ENCODE measurements at regions not wholly inside any gene's neighbourhood (a gene's known extent, or its start where the extent isn't known, plus 50 kb on each side); places are given as distances from the start of the nearest gene placed in this dataset.

DNA sequence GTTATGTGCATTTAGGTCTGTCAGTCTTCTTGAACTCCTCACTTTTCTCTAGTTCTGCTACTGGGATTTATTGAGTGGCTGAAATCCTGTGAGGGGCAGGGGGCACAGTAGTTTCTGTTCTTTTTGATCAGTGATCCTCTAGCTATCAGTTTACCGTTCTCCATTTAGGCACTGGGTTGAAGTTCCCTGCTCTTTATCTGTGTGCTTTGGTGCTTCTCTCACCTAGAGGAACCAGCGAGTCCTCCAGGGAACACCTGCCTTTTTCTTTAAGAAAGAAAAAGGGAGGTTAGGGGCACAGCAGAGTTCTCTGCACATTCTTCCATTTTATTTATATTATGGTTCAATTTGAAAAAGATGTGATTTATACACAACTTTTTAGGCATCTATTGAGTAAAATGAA, 503.0 kb upstream of the AGA start:
- in situ Hi-C loops (cut with HindIII; ENCODE audit: low sequenced_read_pairs): no loop called here
- no peak for TF ChIP-seq CTCF (IDR thresholded peaks at IDR 0.05; ENCODE audit: low read depth, low read length, missing control alignments)
- DNase-seq (ENCODE audit: low read depth): no peak
- H3K4me3 ChIP-seq (ENCODE audit: low read depth, low read length): no peak overlapping the region

- in situ Hi-C loops (cut with HindIII; ENCODE audit: low sequenced_read_pairs): no loop called here
- H3K4me3 ChIP-seq (ENCODE audit: low read depth, low read length): no peak overlapping the region
- no peak for TF ChIP-seq CTCF (IDR thresholded peaks at IDR 0.05; ENCODE audit: low read depth, low read length, missing control alignments)
- no peak for DNase-seq (ENCODE audit: low read depth)
These were observed 505.4 kb upstream of the AGA start for GRCh38 chr4:177947607-177948006.

- no peak for DNase-seq (ENCODE audit: low read depth)
- no peak overlapping the region for H3K4me3 ChIP-seq (ENCODE audit: low read depth, low read length)
- no peak for TF ChIP-seq CTCF (IDR thresholded peaks at IDR 0.05; ENCODE audit: low read depth, low read length, missing control alignments)
- in situ Hi-C loops (cut with HindIII; ENCODE audit: low sequenced_read_pairs): no loop called here
These were observed 506.6 kb upstream of the AGA start for GRCh38 chr4:177948853-177949252.

DNA sequence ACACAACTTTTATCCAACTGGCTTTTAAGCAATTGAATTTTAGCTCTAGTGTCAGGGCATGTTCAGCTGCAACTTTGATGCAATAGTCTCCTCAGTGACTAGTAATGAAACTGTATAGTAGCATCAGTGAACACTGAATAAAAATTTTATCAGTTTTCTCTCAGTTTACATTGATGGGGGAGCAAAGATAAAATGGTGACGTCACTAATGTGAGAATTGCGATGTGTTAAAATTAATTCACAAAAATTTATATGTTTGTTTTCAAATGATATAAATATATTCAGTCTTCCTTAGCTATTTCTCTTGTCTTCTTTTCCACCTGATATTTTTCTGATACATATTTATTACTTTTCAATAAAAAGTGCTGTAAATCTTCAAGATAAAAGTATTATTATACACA, 508.8 kb upstream of the AGA start:
- no peak for TF ChIP-seq CTCF (IDR thresholded peaks at IDR 0.05; ENCODE audit: low read depth, low read length, missing control alignments)
- in situ Hi-C loops (cut with HindIII; ENCODE audit: low sequenced_read_pairs): no loop called here
- no peak overlapping the region for H3K4me3 ChIP-seq (ENCODE audit: low read depth, low read length)
- no peak for DNase-seq (ENCODE audit: low read depth)

DNA sequence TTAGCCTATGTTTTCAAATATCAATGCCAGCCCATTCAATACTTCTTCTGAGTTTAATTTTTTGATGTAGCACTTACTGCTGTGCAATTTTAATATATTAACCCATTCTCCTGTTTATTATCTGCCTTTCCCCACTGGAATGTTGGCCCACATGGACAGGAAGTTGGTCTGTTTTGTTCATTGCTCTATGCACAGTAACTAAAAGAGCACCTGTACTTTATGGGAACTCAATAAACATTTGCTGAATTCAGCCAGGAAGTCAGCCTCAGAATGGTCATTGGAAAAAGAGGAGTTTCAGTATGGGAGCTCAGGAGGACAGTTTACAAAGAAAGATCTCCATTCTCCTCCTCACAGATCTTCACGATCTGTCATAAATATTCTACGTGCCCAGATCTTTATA, 510.5 kb upstream of the AGA start:
- in situ Hi-C loops (cut with HindIII; ENCODE audit: low sequenced_read_pairs): no loop called here
- no peak for DNase-seq (ENCODE audit: low read depth)
- TF ChIP-seq CTCF (IDR thresholded peaks at IDR 0.05; ENCODE audit: low read depth, low read length, missing control alignments): no peak

DNA sequence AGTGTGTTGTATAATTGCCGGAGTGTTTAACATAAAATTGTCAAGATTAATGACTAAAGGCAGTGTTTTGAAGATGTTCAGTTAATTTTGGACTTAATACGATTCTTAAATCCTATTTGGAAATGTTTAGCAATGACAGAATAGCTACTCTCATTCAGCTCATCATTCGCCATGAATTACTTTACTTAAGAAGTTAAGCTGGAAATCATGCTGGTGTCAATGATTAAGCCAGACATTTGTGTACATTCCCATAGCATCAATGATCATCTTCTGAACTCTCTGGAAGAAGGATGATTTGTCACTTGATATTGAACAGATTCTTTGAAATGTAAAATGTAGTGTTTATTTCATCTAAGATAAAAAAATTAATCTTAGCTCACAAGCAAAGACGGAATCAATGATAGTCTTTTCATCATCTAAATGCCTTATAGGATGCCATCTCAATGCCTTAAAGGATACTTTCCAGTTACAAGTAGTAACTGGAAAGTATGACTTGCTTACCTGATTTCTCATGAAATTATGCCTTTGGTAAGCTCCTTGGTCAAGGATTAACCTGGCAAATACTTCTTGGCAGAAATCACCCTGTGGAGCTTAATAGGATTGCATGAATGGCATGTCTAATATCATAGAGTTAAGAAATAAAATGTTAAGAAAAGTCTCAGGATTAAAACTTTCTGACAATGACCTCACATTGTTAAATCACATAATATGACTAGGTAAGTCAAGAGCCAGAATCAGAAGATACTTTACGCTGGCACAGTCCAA, 515.5 kb upstream of the AGA start:
- H3K4me3 ChIP-seq (ENCODE audit: low read depth, low read length): no peak overlapping the region
- no peak for TF ChIP-seq CTCF (IDR thresholded peaks at IDR 0.05; ENCODE audit: low read depth, low read length, missing control alignments)
- in situ Hi-C loops (cut with HindIII; ENCODE audit: low sequenced_read_pairs): no loop called here
- DNase-seq (ENCODE audit: low read depth): no peak

More for the DNA sequence above, 510.5 kb upstream of the AGA start:
- H3K4me3 ChIP-seq (ENCODE audit: low read depth, low read length): no peak overlapping the region

Measured in astrocyte of the cerebellum (primary cell).